ENCODE measurements at regions not wholly inside any gene's neighbourhood (a gene's known extent, or its start where the extent isn't known, plus 50 kb on each side); places are given as distances from the start of the nearest gene placed in this dataset.

DNA sequence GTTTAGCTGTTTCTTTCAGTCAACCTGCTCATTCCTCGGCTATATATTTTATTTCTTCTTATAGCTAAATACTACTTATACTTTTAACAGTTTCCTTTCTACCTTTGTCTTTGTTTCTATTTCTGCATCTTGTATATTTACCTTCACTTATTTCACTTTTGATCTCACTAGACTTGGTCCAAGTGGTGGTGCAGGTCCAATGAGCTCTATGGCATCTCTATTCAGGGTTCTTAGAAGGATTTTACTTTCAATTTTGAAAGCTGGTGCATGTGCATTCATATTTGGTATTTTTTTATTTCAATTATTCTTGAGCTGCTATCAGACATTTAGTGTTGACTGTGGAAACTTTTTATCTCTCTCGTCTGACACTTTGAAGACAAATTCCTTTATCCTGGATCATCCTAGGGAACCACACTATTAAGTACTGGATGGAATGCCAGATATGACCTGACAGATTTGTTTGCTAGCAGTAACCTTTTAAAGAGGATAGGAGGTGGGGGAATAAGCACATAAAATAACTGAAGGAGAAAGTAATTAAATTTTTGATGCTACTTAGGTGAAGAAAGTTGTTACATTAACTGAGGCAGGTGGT is 123.1 kb upstream of the PJA2 start:
- TF ChIP-seq CTCF (IDR thresholded peaks at IDR 0.05) = no peak
- TF ChIP-seq EZH2 (IDR thresholded peaks at IDR 0.05) = no peak
